VCaP (cell line): ENCODE measurements at regions not wholly inside any gene's neighbourhood (a gene's known extent, or its start where the extent isn't known, plus 50 kb on each side); places are given as distances from the start of the nearest gene placed in this dataset.
"Not testable (repeated sequence)": the region's sequence is repeated elsewhere in the genome, so short reads cannot be mapped to it uniquely, and the experiment has no call there.

Experiments used
- H3K27ac ChIP-seq: fragments of 450-650 bp; 2 replicates; pipeline ENCODE4 v1.5.1; 2017
- TF ChIP-seq, protein P1 (sequence below): fragments of 450-650 bp; conservative IDR thresholded peaks from 2 replicates; pipeline ENCODE4 v1.5.1; 2017; ENCODE audit warnings: mild to moderate bottlenecking, moderate library complexity

- H3K27ac ChIP-seq, result no peak overlapping the region
Measured at GRCh38 chr7:97310-97841, 95.0 kb upstream of the FAM20C start.

DNA sequence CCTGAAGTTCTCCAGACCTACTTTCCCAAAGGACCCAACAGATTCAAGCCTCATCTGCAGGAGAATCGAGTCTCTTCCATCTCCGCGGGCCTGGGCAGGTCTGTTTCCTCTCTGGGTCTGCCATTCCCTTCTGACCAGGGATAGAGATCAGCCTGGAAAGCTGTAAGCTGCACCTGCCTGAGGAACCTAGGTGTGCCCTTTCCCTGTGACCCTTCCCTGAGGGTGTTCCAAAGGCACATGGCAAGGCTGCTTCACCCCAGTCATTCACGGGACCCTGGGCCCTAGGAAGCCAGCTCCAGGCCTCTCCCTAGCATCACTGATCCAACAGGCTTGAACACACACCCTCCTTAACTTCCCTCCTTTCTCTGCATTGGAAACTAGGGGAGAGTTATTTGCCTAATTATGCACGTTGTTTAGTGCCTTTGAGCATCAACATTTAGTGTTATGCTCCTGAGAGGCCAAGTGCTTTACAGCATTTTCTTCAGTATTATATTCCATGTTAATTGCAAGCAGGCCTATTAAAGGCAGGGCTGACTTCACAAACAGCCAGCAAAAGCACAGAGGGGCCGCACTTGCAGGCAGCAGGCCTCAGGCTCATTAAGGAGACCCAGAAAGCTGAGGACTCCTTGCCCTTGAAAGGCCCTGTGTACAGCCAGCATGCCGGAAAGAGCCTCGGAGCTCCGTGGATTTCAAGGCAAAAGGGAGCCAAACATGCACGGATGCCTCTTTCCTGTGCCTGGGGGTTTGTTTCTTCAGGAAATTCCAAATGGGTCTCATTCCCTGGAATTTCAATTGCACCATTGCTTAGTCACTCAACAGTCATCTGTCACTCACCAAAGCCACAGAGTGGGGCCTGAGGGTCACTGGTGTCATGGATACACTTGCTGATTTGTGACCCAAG, 91.0 kb upstream of the FAM20C start:
- TF ChIP-seq, protein P1, sequence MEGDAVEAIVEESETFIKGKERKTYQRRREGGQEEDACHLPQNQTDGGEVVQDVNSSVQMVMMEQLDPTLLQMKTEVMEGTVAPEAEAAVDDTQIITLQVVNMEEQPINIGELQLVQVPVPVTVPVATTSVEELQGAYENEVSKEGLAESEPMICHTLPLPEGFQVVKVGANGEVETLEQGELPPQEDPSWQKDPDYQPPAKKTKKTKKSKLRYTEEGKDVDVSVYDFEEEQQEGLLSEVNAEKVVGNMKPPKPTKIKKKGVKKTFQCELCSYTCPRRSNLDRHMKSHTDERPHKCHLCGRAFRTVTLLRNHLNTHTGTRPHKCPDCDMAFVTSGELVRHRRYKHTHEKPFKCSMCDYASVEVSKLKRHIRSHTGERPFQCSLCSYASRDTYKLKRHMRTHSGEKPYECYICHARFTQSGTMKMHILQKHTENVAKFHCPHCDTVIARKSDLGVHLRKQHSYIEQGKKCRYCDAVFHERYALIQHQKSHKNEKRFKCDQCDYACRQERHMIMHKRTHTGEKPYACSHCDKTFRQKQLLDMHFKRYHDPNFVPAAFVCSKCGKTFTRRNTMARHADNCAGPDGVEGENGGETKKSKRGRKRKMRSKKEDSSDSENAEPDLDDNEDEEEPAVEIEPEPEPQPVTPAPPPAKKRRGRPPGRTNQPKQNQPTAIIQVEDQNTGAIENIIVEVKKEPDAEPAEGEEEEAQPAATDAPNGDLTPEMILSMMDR, result no peak
- H3K27ac ChIP-seq, result no peak overlapping the region

More at GRCh38 chr7:97310-97841, 95.0 kb upstream of the FAM20C start:
- TF ChIP-seq, protein P1, result no peak

DNA sequence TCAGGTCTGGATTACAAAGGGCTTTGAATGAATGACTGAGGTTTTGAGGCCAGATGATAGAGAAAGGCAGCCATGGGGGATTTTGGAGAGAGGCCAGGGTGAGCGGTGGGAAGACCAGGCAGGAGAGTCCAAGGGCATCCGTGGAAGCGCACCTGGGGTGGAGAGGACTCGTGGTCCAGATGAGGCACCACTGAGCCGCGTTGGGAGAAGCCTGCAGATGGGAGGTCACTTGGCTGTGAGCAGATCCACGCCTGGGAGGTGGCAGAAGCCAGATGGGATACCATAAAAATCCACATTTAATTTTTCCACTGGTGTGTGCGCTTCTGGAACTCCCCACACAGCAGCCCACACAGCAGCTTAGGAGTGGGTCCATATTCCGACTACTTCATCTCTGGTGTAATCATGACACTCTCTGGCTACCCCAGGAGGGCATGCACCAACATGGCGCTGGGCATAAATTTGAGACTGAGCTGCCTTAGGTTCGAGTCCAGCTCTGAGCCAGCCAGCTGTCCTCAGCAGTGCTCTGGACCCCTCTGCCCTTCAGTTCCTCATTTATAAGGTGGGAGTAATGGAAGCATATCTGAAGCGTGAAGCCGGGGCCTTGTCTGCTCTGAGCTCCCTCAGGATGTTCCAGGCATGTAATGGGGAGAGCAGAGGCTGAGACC, 90.2 kb upstream of the FAM20C start:
- no peak overlapping the region for H3K27ac ChIP-seq
- TF ChIP-seq, protein P1, result no peak

DNA sequence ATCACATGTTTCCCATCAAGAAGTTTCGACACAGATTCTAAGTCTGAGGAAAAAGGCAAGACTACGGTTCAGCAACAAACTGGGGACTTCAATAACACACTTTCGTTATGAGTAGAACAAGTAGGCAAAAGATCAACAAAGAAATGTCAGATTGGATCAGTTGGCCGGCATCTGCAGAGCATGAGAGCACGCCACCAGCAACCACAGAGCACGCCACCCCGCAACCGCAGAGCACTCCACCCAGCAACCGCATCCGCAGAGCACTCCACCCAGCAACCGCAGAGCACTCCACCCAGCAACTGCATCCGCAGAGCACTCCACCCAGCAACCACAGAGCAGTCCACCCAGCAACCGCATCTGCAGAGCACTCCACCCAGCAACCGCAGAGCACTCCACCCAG, 89.7 kb upstream of the FAM20C start:
- TF ChIP-seq, protein P1, result no peak
- H3K27ac ChIP-seq, result no peak overlapping the region

DNA sequence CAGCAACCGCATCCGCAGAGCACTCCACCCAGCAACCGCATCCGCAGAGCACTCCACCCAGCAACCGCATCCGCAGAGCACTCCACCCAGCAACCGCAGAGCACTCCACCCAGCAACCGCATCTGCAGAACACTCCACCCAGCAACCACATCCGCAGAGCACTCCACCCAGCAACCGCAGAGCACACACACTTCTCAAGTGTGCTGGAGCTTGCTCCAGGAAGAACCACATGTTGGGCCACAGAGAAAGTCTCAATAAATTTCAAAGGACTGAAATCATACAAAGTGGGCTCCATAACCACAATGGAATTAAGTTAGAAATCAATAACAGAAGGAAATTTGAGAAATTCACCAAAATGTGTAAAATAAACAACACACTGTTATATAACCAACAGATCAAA, 88.4 kb upstream of the FAM20C start:
- H3K27ac ChIP-seq, result not testable (repeated sequence)

GRCh38 chr7:105002-105401, 87.4 kb upstream of the FAM20C start:
- TF ChIP-seq, protein P1, result no peak
- H3K27ac ChIP-seq, result no peak overlapping the region

DNA sequence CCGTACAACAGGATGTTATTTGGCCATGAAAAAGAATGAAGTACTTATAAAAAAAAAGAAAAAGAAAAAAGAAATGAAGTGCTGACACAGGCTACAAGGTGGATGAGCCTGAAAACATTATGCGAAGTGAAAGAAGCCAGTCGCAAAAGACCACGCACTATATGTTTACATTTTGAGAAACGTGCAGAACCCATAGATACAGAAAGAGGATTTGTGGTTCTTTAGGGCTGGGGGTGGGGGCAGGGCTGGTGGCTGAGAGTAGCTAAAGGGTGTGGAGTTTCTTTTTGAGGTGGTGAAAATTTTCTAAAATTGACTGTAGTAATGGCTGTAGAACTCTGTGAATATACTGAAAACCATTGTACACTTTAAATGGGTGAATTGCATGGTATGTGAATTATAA, 86.0 kb upstream of the FAM20C start:
- no peak overlapping the region for H3K27ac ChIP-seq
- TF ChIP-seq, protein P1, result no peak
